Epithelial cell of esophagus (primary cell): ENCODE measurements at regions not wholly inside any gene's neighbourhood (a gene's known extent, or its start where the extent isn't known, plus 50 kb on each side); places are given as distances from the start of the nearest gene placed in this dataset.

Experiments used
- DNase-seq: peaks from one replicate; pipeline ENCODE4 v3.0.0; 2010; ENCODE audit warnings: low read depth
- H3K4me3 ChIP-seq: 2 replicates; pipeline ENCODE4 v1.5.1; 2011; ENCODE audit warnings: mild to moderate bottlenecking, low read length, control low read depth
- TF ChIP-seq, protein P1 (sequence below): IDR thresholded peaks from 2 replicates; pipeline ENCODE4 v1.5.1; 2011; ENCODE audit warnings: low read depth, mild to moderate bottlenecking, low read length, control low read depth, inconsistent platforms; ENCODE audit not compliant: insufficient read depth; ENCODE audit errors: missing control alignments

GRCh38 chr17:5753421-5753820, 169.1 kb upstream of the NLRP1 start:
- no peak for DNase-seq
- TF ChIP-seq, protein P1, sequence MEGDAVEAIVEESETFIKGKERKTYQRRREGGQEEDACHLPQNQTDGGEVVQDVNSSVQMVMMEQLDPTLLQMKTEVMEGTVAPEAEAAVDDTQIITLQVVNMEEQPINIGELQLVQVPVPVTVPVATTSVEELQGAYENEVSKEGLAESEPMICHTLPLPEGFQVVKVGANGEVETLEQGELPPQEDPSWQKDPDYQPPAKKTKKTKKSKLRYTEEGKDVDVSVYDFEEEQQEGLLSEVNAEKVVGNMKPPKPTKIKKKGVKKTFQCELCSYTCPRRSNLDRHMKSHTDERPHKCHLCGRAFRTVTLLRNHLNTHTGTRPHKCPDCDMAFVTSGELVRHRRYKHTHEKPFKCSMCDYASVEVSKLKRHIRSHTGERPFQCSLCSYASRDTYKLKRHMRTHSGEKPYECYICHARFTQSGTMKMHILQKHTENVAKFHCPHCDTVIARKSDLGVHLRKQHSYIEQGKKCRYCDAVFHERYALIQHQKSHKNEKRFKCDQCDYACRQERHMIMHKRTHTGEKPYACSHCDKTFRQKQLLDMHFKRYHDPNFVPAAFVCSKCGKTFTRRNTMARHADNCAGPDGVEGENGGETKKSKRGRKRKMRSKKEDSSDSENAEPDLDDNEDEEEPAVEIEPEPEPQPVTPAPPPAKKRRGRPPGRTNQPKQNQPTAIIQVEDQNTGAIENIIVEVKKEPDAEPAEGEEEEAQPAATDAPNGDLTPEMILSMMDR = no peak
- no peak overlapping the region for H3K4me3 ChIP-seq

DNA sequence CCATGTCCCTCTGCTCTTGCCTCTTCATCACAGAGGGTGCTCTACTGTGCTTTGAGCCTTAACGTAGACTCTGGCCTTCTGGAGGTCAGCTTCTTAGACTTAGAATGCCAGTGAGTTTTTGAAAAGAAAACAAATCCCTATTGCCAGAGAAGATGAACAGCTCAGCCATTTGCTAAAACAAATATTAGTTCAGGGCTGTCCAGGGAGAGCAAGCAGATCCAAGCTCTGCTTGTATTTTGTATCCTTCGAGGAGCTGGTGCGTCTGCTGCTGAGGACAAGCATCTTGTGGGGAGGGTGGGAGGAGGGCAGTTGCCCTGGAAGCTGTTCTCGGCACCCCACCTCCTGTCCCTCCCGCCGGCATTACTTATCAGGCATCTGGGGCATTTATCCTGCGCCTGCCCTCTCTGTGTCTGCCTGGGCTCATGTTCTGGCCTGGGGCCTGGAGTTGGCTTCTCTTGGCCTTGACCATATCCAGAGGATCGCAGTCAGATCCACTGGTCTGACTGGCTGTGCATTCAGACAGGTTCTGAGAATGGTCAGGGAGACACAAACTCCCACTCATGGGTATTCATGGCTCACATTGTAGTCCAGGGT, 173.1 kb upstream of the NLRP1 start:
- H3K4me3 ChIP-seq = no peak overlapping the region
- no peak for DNase-seq
- TF ChIP-seq, protein P1 = no peak

DNA sequence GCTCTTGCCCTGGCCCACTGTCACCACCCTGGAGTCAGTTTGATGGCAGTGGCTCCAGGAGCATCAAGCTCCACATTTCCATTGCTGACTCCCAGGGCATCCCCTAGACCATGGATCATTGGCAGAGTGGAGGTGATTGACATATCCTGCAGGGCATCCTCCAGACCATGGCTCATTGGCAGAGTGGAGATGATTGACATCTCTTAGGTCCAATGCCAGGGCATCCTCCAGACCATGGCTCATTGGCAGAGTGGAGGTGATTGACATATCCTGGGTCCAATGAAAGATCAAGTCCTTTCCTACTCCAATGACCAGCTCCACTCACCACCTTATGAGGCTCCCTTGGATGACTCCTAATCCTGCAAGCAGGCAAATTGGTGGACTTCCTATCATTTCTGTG, 174.3 kb upstream of the NLRP1 start:
- DNase-seq = peak; percentile 46
- TF ChIP-seq, protein P1 = no peak
- H3K4me3 ChIP-seq = no peak overlapping the region

- DNase-seq = peak; percentile 64
- H3K4me3 ChIP-seq = no peak overlapping the region
These were observed 175.2 kb upstream of the NLRP1 start for GRCh38 chr17:5759501-5759925.

DNA sequence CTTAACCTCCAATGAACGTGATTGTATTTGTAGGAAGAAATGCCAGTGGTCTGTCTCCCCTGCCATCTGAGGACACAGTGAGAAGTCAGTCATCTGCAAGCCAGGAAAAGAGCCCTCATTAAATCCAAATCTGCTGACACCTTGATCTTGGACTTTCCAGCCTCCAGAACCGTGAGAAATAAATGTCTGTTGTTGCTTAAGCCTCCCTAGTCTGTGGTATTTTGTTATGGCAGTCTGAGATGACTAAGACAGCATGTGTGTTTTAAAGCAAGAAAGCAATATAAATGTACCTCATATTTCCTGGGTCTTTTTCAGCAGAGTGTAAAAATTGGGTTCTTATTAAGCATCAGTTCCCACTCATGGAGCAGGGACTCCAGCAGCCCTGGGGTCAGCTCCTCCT, 177.9 kb upstream of the NLRP1 start:
- H3K4me3 ChIP-seq = no peak overlapping the region
- TF ChIP-seq, protein P1 = no peak
- DNase-seq = no peak

More at GRCh38 chr17:5759501-5759925, 175.2 kb upstream of the NLRP1 start:
- TF ChIP-seq, protein P1 = no peak

GRCh38 chr17:5763595-5764306, 179.4 kb upstream of the NLRP1 start:
- TF ChIP-seq, protein P1 = no peak
- DNase-seq = no peak
- H3K4me3 ChIP-seq = no peak overlapping the region
